H9 (cell line): ENCODE measurements at regions not wholly inside any gene's neighbourhood (a gene's known extent, or its start where the extent isn't known, plus 50 kb on each side); places are given as distances from the start of the nearest gene placed in this dataset.

Source experiments
- DNase-seq: peaks from one replicate; pipeline ENCODE4 v3.0.0-alpha.2; 2017
- H2AFZ ChIP-seq: one replicate; pipeline ENCODE4 v1.6.1; 2013; ENCODE audit warnings: mild to moderate bottlenecking, low read length, control low read depth, moderate library complexity
- H2AK5ac ChIP-seq: 2 replicates; pipeline ENCODE4 v1.6.1; 2013; ENCODE audit warnings: low read length, control low read depth, mixed read lengths; ENCODE audit not compliant: insufficient read length
- H2BK120ac ChIP-seq: one replicate; pipeline ENCODE4 v1.6.1; 2013; ENCODE audit warnings: low read depth, mild to moderate bottlenecking, low read length, control low read depth, inconsistent platforms; ENCODE audit not compliant: poor library complexity, severe bottlenecking
- H2BK12ac ChIP-seq: 2 replicates; pipeline ENCODE4 v1.6.1; 2013; ENCODE audit warnings: low read length, control low read depth, mixed read lengths, low read depth; ENCODE audit not compliant: insufficient read length
- H2BK15ac ChIP-seq: 2 replicates; pipeline ENCODE4 v1.6.1; 2013; ENCODE audit warnings: low read depth, low read length, control low read depth
- H2BK20ac ChIP-seq: one replicate; pipeline ENCODE4 v1.6.1; 2013; ENCODE audit warnings: low read depth, mild to moderate bottlenecking, low read length, control low read depth, inconsistent platforms; ENCODE audit not compliant: poor library complexity, severe bottlenecking
- H2BK5ac ChIP-seq: 2 replicates; pipeline ENCODE4 v1.6.1; 2013; ENCODE audit warnings: low read length, control low read depth, mixed read lengths; ENCODE audit not compliant: insufficient read length
- H3K14ac ChIP-seq: 2 replicates; pipeline ENCODE4 v1.6.1; 2013; ENCODE audit warnings: low read length, control low read depth; ENCODE audit not compliant: insufficient read depth
- H3K18ac ChIP-seq: 2 replicates; pipeline ENCODE4 v1.6.1; 2013; ENCODE audit warnings: low read depth, mild to moderate bottlenecking, mixed read lengths, low read length, control low read depth; ENCODE audit not compliant: insufficient read length
- H3K23ac ChIP-seq: 2 replicates; pipeline ENCODE4 v1.6.1; 2013; ENCODE audit warnings: low read length, control low read depth, mixed read lengths, low read depth; ENCODE audit not compliant: insufficient read length
- H3K23me2 ChIP-seq: 2 replicates; pipeline ENCODE4 v1.6.1; 2013; ENCODE audit warnings: low read depth, mild to moderate bottlenecking, mixed read lengths, low read length, control low read depth; ENCODE audit not compliant: insufficient read length, poor library complexity, severe bottlenecking
- H3K27ac ChIP-seq: 2 replicates; pipeline ENCODE4 v1.5.1; 2013; ENCODE audit warnings: low read length, control low read depth, mixed read lengths, low read depth; ENCODE audit not compliant: insufficient read length
- H3K27me3 ChIP-seq: 2 replicates; pipeline ENCODE4 v1.6.1; 2013; ENCODE audit warnings: low read length, control low read depth, inconsistent platforms; ENCODE audit not compliant: insufficient read depth
- H3K4ac ChIP-seq: 2 replicates; pipeline ENCODE4 v1.6.1; 2013; ENCODE audit warnings: low read depth, mild to moderate bottlenecking, control low read depth, inconsistent platforms, low read length, moderate library complexity
- H3K4me1 ChIP-seq: 2 replicates; pipeline ENCODE4 v1.6.1; 2013; ENCODE audit warnings: low read length, control low read depth, inconsistent platforms; ENCODE audit not compliant: insufficient read depth
- H3K4me2 ChIP-seq: 2 replicates; pipeline ENCODE4 v1.6.1; 2013; ENCODE audit warnings: low read length, control low read depth, mixed read lengths; ENCODE audit not compliant: insufficient read length, insufficient read depth
- H3K56ac ChIP-seq: 2 replicates; pipeline ENCODE4 v1.6.1; 2013; ENCODE audit warnings: low read depth, mild to moderate bottlenecking, mixed read lengths, low read length, control low read depth; ENCODE audit not compliant: insufficient read length
- H3K79me1 ChIP-seq: 2 replicates; pipeline ENCODE4 v1.6.1; 2013; ENCODE audit warnings: low read depth, mild to moderate bottlenecking, moderate library complexity, low read length, control low read depth, inconsistent platforms; ENCODE audit not compliant: insufficient read depth, poor library complexity, severe bottlenecking
- H3K79me2 ChIP-seq: 2 replicates; pipeline ENCODE4 v1.6.1; 2013; ENCODE audit warnings: low read length, control low read depth, inconsistent platforms; ENCODE audit not compliant: insufficient read depth
- H3K9ac ChIP-seq: 2 replicates; pipeline ENCODE4 v1.6.1; 2013; ENCODE audit warnings: low read length, control low read depth, mixed read lengths; ENCODE audit not compliant: insufficient read length; ENCODE audit errors: extremely low read depth
- H3K9me3 ChIP-seq: one replicate; pipeline ENCODE4 v1.6.1; 2013; ENCODE audit warnings: low read depth, low read length, inconsistent platforms; ENCODE audit not compliant: control insufficient read depth
- H3T11ph ChIP-seq: one replicate; pipeline ENCODE4 v1.6.1; 2013; ENCODE audit warnings: mild to moderate bottlenecking, low read length, control low read depth, inconsistent platforms
- H4K20me1 ChIP-seq: one replicate; pipeline ENCODE4 v1.6.1; 2013; ENCODE audit not compliant: control insufficient read depth, insufficient read length, insufficient read depth
- H4K5ac ChIP-seq: 2 replicates; pipeline ENCODE4 v1.6.1; 2013; ENCODE audit warnings: low read depth, mild to moderate bottlenecking, mixed read lengths, low read length, control low read depth; ENCODE audit not compliant: insufficient read length
- H4K8ac ChIP-seq: replicated peaks from 2 replicates; pipeline ENCODE4 v1.6.1; 2013; ENCODE audit warnings: low read length, control low read depth, mixed read lengths, low read depth; ENCODE audit not compliant: insufficient read length
- H4K91ac ChIP-seq: 2 replicates; pipeline ENCODE4 v1.6.1; 2013; ENCODE audit warnings: low read depth, mild to moderate bottlenecking, moderate library complexity, mixed read lengths, low read length, control low read depth; ENCODE audit not compliant: insufficient read length
- H3K27ac Mint-ChIP-seq, 3 experiments: 2 replicates in 2 of 3; 3 replicates in 1 of 3; pipeline ENCODE4 v1.8.0; 2020 to 2021; ENCODE audit warnings: mixed read lengths in 3 of 3, mild to moderate bottlenecking in 1 of 3, moderate library complexity in 1 of 3
- H3K27me3 Mint-ChIP-seq: 2 replicates; pipeline ENCODE4 v1.8.0; 2021; ENCODE audit warnings: low read depth, mild to moderate bottlenecking, moderate library complexity, mixed read lengths
- H3K36me3 Mint-ChIP-seq, 3 experiments: 2 replicates in 2 of 3; 3 replicates in 1 of 3; pipeline ENCODE4 v1.8.0; 2020 to 2021; ENCODE audit warnings: low read depth in 3 of 3, mixed read lengths in 3 of 3; ENCODE audit not compliant: insufficient read depth in 1 of 3
- H3K4me1 Mint-ChIP-seq, 2 experiments: 2 replicates each; pipeline ENCODE4 v1.8.0; 2020; ENCODE audit warnings: mixed read lengths in 2 of 2
- H3K4me3 Mint-ChIP-seq, 2 experiments: 2 replicates in 1 of 2; 3 replicates in 1 of 2; pipeline ENCODE4 v1.8.0; 2020 to 2021; ENCODE audit warnings: mild to moderate bottlenecking in 2 of 2, mixed read lengths in 2 of 2, moderate library complexity in 1 of 2
- H3K9me3 Mint-ChIP-seq, 2 experiments: 2 replicates in 1 of 2; 3 replicates in 1 of 2; pipeline ENCODE4 v1.8.0; 2020; ENCODE audit warnings: mild to moderate bottlenecking in 2 of 2, mixed read lengths in 2 of 2, moderate library complexity in 1 of 2
- CTCF ChIP-seq: fragments of 200-600 bp; sonication (generic); conservative IDR thresholded peaks from 3 replicates; pipeline ENCODE4 v1.8.0; 2021; ENCODE audit warnings: antibody characterized with exemption, mild to moderate bottlenecking
- WGBS: extraction: QIAGEN DNeasy Blood & Tissue Kit; methylation state at CpG from one replicate; pipeline ENCODE4 v1.1.7; 2013; ENCODE audit warnings: missing lambda C conversion rate, low lambda C conversion rate, mixed read lengths; ENCODE audit not compliant: insufficient read length; ENCODE audit errors: extremely low coverage; 5-methylcytosine and 5-hydroxymethylcytosine counted together

DNA sequence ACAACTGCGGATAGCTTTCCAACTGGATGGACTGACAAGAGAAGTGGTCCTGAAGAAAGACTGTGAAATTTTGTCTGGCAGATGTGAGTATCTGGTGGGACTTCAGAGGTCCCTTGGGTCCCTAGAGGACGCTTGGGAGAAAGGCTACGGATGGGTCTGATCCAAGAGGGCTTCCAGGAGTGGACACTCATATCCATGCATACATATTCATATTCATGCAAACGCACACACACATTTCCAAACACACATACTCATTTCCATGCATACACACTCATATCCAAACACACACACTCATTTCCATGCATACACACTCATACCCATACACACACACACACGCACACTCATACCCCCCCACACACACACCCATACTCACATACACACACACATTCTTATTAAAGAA lies 200.2 kb upstream of the DDX18 start:
- DNase-seq, result no peak
- Histone ChIP-seq H2BK12ac (no peak overlapping the region), H3K79me1 (no peaks in the 10 kb centered on the region), H2AFZ (no peak overlapping the region), H3T11ph (no peak overlapping the region), H3K27ac (no peak overlapping the region), H3K27me3 (no peaks in the 10 kb centered on the region), H2BK15ac (no peak overlapping the region), H3K4ac (no peak overlapping the region), H2BK120ac (no peak overlapping the region), H2BK5ac (no peak overlapping the region), H4K20me1 (no peaks in the 10 kb centered on the region), H4K8ac (no peak overlapping the region), H3K23me2 (no peaks in the 10 kb centered on the region), H3K79me2 (no peaks in the 10 kb centered on the region), H3K9ac (no peak overlapping the region), H3K4me2 (no peak overlapping the region), H3K18ac (no peak overlapping the region), H4K91ac (no peak overlapping the region), H3K4me1 (no peaks in the 10 kb centered on the region; the same call in 1 of the 2 replicates), H2BK20ac (no peak overlapping the region), H3K23ac (no peak overlapping the region), H2AK5ac (no peak overlapping the region), H3K14ac (no peak overlapping the region), H3K9me3 (no peaks in the 10 kb centered on the region), H4K5ac (no peak overlapping the region), H3K56ac (no peak overlapping the region)
- no peak for TF ChIP-seq CTCF
- no peak overlapping the region for H3K4me3 Mint-ChIP-seq
- H3K36me3 Mint-ChIP-seq, result no peaks in the 10 kb centered on the region; a peak in 2 of 7 replicates
- H3K4me1 Mint-ChIP-seq, result peaks cover 16 to 23% of the 10 kb centered on the region in 2 experiments
- H3K27ac Mint-ChIP-seq, result no peak overlapping the region
- WGBS, result 100% methylated on average over 2 of the region's 5 CpGs
- H3K27me3 Mint-ChIP-seq, result no peaks in the 10 kb centered on the region; the same call in 1 of the 2 replicates
- no peaks in the 10 kb centered on the region; a peak in 2 of 5 replicates for H3K9me3 Mint-ChIP-seq
